HG03460 (cell line): ENCODE measurements at regions not wholly inside any gene's neighbourhood (a gene's known extent, or its start where the extent isn't known, plus 50 kb on each side); places are given as distances from the start of the nearest gene placed in this dataset.
"Not testable (repeated sequence)": the region's sequence is repeated elsewhere in the genome, so short reads cannot be mapped to it uniquely, and the experiment has no call there.

ENCODE experiments used
- ATAC-seq: cut with Tn5 transposase; IDR thresholded peaks from one replicate; pipeline ENCODE4 v1.9.1; 2021; ENCODE audit not compliant: unreplicated experiment

DNA sequence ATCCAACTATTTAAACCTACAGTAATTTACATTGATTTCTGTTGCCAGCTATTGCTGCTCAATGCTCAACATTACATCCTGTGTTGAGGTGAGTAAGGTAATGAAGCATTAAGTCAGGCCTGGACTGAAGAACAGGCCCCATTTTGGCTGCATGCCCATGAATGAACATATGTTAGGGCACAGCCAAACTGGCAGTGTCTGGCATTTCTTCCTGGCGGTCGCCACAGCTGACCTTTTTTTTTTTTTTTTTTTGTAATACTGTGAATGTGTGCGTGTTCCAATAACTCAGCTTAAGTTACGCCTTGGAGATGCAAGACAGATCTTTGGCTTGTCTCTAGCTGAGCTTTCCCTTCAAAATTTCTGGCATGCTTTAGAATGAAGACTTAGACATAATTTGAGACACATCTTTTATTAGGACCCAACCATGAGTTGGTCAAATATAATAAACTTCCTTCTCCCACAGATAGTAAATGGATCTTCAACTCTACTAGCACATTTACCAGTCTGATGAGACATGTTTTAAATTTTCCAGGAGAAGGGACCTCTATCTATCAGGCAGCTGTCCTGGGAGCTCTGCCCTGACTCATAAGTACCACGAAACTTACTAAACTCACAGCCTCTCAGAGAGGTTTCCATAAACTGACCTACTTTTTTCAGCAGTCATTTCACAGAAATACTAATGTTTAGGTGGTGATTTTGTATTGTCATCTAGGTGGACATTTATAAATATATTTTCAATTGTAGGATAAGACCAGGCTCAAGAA, 341.1 kb upstream of the RUNX1 start:
- no peak for ATAC-seq

- no peak for ATAC-seq
Measured at GRCh38 chr21:35386491-35387079, 337.5 kb upstream of the RUNX1 start.

DNA sequence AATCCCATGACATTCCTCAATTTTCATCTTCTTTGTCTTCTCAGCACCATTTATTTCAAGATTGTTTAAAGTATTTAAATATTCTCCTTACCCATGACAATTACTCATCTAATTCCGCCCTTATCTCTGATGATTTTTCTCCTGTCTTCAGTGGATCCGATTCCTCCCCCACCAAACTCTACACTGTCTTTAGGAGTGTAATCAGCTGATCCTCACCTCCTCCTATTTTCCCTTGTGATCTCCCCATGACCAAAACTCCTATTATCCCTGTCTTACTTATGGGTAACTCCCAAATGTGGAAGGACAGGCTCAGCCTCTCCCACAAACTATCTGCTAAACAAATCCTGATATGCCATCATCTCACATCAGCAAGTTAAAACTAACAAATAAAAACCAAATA, 335.3 kb upstream of the RUNX1 start:
- no peak for ATAC-seq

GRCh38 chr21:35382696-35383095, 333.6 kb upstream of the RUNX1 start:
- ATAC-seq, result no peak

- ATAC-seq, result no peak
Measured at GRCh38 chr21:35381743-35382310, 332.7 kb upstream of the RUNX1 start.

DNA sequence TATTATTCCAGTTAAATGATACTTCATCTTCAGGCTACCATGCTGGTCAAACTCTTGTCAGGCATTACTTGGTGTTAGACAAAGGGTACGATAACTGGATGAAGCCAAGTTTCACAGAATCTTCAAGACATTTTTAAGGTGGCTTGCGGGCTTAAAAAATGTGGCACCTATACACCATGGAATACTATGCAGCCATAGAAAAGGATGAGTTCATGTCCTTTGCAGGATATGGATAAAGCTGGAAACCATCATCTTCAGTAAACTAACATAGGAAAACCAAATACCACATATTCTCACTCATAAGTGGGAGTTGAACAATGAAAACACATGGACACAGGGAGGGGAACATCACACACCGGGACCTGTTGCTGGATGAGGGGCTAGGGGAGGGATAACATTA, 331.2 kb upstream of the RUNX1 start:
- not testable (repeated sequence) for ATAC-seq

- no peak for ATAC-seq
Measured at GRCh38 chr21:35378881-35379280, 329.8 kb upstream of the RUNX1 start.

GRCh38 chr21:35377505-35378090, 328.5 kb upstream of the RUNX1 start:
- ATAC-seq, result no peak

DNA sequence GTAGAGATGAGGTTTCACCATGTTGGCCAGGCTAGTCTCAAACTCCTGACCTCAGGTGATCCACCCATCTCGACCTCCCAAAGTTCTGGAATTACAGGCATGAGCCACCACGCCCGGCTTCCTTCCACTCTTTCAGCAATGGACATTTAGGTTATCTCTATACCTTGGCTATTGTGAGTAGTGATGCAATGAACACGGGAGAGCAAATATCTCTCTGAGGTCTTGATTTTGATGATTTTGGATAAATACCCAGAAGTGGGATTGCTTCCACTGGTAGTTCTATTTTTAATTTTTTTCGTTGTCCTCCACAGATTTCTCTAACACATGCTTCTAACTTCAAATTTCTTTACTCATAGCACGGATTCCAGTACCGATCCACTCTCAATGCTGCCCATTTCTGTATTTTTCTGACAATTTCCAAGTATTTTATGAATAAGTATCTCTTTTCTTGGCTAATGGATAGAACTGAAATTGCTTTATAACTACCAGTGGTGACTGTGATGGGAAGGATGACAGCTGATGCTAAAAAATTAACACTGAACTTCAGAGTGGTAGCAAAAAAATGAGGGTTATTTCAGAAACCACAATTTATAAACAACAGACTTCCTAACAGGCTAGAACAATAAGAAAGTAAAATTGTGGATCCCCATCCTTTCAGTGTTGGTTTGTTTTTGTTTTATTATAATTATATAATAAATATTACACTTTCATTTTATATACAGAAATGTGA, 327.5 kb upstream of the RUNX1 start:
- no peak for ATAC-seq

DNA sequence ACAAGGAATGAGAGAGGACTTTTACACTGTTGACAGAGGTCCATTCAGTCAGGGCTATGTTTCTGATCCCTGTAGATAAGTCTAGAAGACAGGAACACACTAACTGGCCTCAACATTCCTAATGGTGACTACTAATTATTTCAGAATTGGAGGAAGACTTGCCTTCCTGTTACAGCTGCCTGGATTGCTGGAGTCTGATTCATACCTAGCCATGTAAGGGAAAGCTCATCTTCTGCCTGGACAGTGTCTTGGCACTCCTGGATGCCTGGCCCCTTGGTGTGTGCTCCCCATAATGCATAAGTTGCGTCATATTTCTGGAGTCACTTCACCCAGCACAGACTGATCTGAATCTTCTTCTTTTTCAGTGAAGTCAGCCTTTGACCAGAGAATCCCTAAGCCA, 326.0 kb upstream of the RUNX1 start:
- ATAC-seq, result no peak

DNA sequence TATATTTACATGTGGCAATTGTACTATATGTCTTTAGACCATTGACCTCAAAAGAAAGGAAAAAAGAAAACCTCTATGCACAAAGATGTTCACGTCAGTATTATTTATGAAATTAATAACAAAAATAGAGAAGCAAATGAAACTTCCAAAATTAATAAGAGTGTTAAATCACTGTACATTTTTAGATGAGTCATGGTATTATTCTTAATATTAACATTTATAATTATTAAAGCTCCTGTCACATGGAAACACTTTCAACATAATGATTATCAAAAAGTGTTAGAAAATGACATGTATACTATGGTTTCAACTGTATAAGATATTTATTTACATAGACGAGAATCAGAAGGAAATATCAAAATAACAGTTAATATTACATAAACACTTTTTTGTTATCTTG, 324.9 kb upstream of the RUNX1 start:
- ATAC-seq, result no peak

GRCh38 chr21:35372201-35372600, 323.1 kb upstream of the RUNX1 start:
- no peak for ATAC-seq

DNA sequence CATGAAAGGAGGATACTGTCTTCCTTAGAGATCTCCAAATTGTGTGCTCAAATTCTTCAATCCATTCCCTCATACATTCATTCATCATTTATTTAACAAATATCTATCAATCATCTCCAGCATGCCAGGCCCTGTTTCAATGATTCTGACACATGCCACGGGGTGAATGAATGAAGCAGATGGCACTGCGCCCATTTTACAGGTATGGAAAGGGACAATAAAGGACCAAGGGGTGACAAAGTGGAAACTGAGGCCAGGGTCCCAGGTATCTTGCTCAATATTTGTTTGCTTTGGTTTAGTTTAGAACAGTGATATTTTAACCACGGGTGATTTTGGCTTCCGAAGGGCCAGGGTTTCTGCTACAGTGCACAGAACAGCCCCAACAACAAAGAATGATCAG, 321.6 kb upstream of the RUNX1 start:
- ATAC-seq, result no peak

GRCh38 chr21:35370071-35370470, 321.0 kb upstream of the RUNX1 start:
- ATAC-seq, result no peak

DNA sequence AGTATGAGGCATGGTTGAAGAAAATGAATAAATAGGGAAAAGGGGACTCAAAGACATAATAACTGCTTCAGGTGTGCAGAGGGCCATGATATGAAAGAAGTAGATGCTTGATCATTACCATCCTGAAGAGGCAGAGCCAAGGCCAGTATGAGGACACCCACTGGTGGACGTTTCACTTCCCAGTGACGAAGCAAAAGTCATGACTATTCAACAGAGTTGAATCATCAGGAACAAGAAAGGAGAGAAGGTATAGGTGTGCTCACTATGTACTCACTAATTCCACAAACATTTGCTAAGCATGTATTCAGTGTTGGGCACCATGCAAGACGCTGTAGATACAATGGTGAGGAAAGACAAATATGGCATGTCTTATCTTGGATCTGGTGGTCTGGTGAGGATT, 319.2 kb upstream of the RUNX1 start:
- no peak for ATAC-seq

DNA sequence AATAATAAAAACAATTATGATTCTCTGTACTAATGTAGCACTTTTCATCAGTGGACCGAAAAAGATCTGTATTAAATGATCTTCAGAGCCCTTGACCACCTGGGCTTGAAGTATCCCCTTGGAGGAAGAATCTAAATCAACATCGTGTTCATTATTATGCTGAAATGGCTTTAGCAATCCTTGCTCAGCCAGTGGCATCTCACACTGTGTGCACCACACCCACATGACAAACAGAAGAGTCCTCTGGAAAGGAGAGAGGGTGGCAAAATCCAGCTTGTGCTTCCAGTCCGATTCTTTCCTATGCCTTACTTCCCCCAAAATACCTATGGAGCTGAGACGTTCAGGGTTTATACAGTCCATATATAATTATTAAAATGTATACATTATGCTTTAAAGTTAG, 318.5 kb upstream of the RUNX1 start:
- ATAC-seq, result no peak

GRCh38 chr21:35366394-35367080, 317.4 kb upstream of the RUNX1 start:
- ATAC-seq, result no peak

DNA sequence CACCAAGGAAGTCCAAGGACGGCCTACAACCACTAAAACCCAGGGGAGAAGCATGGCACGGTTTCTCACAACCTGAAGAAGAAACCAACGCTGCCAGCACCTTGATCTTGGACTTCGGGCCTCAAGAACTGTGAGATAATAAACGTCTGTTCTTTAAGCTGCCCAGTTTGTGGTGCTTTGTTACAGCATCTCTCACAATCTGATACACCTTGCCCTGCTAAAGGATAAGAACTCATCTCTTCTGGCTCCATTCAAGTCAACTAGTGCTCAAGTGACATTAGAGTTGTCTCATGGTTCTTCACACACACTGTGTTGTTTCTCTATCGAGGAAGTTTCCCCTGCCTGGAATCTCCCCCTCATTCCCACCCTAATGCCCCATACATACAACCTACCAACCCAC, 314.4 kb upstream of the RUNX1 start:
- no peak for ATAC-seq

DNA sequence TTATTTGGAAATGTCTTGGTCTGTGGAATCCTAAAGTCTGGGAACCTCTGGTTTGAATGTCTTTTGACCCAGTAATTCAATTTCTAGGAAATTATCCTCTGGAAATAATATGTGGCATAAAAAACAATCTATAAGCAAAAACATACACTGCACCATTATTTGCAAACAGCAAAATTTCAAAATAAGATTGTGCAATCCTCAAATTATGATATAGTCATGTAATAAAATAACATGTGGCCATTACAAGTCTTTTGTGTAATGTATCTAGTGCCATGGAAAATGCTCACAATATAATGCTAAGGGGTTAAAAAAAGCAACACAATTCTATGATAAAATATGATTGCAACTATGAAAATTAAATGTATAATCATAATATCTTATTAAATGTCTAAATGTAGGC, 312.9 kb upstream of the RUNX1 start:
- no peak for ATAC-seq

GRCh38 chr21:35360870-35361570, 311.9 kb upstream of the RUNX1 start:
- ATAC-seq, result no peak
